ENCODE measurements at regions not wholly inside any gene's neighbourhood (a gene's known extent, or its start where the extent isn't known, plus 50 kb on each side); places are given as distances from the start of the nearest gene placed in this dataset.

DNA sequence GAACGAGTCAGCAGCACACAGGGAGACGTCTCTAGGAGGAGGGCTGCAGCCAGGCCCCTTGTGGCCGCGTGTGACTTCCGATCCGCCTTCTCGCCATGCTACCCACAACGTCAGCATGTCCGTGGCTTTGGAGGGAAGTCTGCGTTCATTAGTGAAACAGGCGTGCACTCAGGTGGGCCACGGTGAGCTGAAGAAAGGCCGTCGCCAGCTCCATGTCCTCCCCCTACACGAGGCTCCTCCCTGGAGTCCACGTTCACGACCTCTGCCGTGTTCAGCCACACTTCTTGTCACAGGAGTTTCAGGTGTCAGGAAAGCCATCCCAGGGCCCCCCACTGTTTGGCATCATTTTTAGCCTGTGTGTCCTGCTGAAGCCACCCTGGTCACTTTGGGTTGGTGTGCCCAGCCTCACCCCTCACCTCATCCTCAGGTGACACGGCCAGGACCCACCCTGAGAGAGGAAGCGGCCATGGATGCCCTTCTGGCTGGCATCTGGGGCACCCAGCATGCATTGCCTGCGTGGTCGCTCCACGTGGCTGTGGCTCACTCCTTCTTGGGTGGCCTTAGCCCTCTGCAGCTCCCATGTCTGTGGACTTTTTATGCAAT is 310.6 kb upstream of the SHH start (continued):
- no peak for TF ChIP-seq ASH2L (IDR thresholded peaks at IDR 0.05; ENCODE audit: insufficient read length, low read depth, low read length)

DNA sequence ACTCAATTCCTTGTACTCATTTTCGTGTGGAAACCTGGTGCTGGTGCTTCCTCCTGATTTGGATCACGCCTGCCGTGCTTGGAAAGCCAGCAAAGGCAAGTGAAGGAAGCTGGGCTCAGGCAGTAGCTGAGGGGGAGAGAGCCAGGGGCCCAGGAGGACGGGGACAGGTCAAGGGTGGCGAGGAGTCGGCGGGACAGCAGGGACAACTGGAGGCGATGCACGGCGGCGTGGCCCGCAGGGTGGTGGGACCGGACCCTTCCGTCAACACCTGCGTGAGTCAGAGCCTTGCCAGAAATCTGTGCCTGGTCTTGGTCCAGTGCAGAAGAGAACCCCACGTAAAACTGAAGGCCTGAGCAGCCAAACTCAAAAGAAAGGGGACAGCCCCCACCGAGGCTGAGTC is 309.7 kb upstream of the SHH start:
- H2AFZ ChIP-seq (ENCODE audit: low read length), result no peak overlapping the region
- ATAC-seq (no peak), DNase-seq (ENCODE audit: low spot score) (no peak), FAIRE-seq (no peak)
- H3K9me3 ChIP-seq (ENCODE audit: low read length), result no peaks in the 10 kb centered on the region
- H3K27ac ChIP-seq (ENCODE audit: extremely low read length, insufficient read depth, low read length), result no peak overlapping the region
- no peak overlapping the region for H3K4me2 ChIP-seq (ENCODE audit: low read depth, low read length)
- H3K36me3 ChIP-seq (replicated peaks in 1 of 2; ENCODE audit: control insufficient read depth in 1 of 2, insufficient read depth in 2 of 2, low read length in 2 of 2), result no peaks in the 10 kb centered on the region
- WGBS (ENCODE audit: low lambda C conversion rate), result 45% methylated on average over 15 of the region's 17 CpGs
- ChIA-PET CTCF (ENCODE audit: low intra/inter-chr PET ratio, low total read pairs) (no interaction called here), POLR2A (no interaction called here)
- H4K20me1 ChIP-seq (ENCODE audit: insufficient read depth, low read length), result no peaks in the 10 kb centered on the region
- H3K4me1 ChIP-seq (ENCODE audit: insufficient read depth, low read length), result no peaks in the 10 kb centered on the region
- TF ChIP-seq CHD2 (IDR thresholded peaks at IDR 0.05; ENCODE audit: low read depth, low read length), result no peak
- TF ChIP-seq SSRP1 (CRISPR knock-in tag; IDR thresholded peaks at IDR 0.05), result no peak
- TF ChIP-seq ZNF383 (CRISPR knock-in tag; IDR thresholded peaks at IDR 0.05; ENCODE audit: borderline replicate concordance), result no peak
- no peak for TF ChIP-seq SMAD3 (CRISPR knock-in tag; IDR thresholded peaks at IDR 0.05)
- TF ChIP-seq, protein P1, sequence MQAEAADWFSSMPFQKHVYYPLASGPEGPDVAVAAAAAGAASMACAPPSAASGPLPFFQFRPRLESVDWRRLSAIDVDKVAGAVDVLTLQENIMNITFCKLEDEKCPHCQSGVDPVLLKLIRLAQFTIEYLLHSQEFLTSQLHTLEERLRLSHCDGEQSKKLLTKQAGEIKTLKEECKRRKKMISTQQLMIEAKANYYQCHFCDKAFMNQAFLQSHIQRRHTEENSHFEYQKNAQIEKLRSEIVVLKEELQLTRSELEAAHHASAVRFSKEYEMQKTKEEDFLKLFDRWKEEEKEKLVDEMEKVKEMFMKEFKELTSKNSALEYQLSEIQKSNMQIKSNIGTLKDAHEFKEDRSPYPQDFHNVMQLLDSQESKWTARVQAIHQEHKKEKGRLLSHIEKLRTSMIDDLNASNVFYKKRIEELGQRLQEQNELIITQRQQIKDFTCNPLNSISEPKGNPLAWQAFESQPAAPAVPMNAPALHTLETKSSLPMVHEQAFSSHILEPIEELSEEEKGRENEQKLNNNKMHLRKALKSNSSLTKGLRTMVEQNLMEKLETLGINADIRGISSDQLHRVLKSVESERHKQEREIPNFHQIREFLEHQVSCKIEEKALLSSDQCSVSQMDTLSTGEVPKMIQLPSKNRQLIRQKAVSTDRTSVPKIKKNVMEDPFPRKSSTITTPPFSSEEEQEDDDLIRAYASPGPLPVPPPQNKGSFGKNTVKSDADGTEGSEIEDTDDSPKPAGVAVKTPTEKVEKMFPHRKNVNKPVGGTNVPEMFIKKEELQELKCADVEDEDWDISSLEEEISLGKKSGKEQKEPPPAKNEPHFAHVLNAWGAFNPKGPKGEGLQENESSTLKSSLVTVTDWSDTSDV (CRISPR knock-in tag; IDR thresholded peaks at IDR 0.05), result no peak
- no peak for TF ChIP-seq ZNF33B (CRISPR knock-in tag; IDR thresholded peaks at IDR 0.05)
- TF ChIP-seq ZNF550 (CRISPR knock-in tag; IDR thresholded peaks at IDR 0.05; ENCODE audit: borderline replicate concordance), result no peak
- no peak for TF ChIP-seq PREB (CRISPR knock-in tag; IDR thresholded peaks at IDR 0.05)
- no peak for TF ChIP-seq IRF9 (CRISPR knock-in tag; IDR thresholded peaks at IDR 0.05; ENCODE audit: borderline replicate concordance)
- TF ChIP-seq RCOR2 (CRISPR knock-in tag; IDR thresholded peaks at IDR 0.05), result no peak
- no peak for TF ChIP-seq ZNF451 (CRISPR knock-in tag; IDR thresholded peaks at IDR 0.05)
- TF ChIP-seq CENPX (CRISPR knock-in tag; IDR thresholded peaks at IDR 0.05), result no peak
- no peaks in the 10 kb centered on the region for H3K79me2 ChIP-seq (ENCODE audit: insufficient read depth, low read length)
- intact Hi-C loops (cut with micrococcal nuclease; ENCODE audit: unreplicated experiment) (no loop called here), in situ Hi-C loops (cut with HindIII; ENCODE audit: extremely low pct_ligation_motif_present, low pct_unique_long_range_greater_than_20kb) (no loop called here)
- H3K9ac ChIP-seq (ENCODE audit: insufficient read depth, low read depth, low read length), result no peak overlapping the region
- H3K27me3 ChIP-seq (ENCODE audit: control insufficient read depth in 1 of 2, insufficient read depth in 2 of 2, low read length in 2 of 2), result peaks cover 8 to 77% of the 10 kb centered on the region in 2 experiments; a peak in 4 of 5 replicates
- no peak overlapping the region for H3K4me3 ChIP-seq (replicated peaks in 1 of 3; ENCODE audit: insufficient read depth in 1 of 3, low read depth in 2 of 3, low read length in 3 of 3)
- no TSS peak for BruUV-seq (replicated peaks)

All from HepG2 (cell line).